ENCODE measurements at regions not wholly inside any gene's neighbourhood (a gene's known extent, or its start where the extent isn't known, plus 50 kb on each side); places are given as distances from the start of the nearest gene placed in this dataset.

DNA sequence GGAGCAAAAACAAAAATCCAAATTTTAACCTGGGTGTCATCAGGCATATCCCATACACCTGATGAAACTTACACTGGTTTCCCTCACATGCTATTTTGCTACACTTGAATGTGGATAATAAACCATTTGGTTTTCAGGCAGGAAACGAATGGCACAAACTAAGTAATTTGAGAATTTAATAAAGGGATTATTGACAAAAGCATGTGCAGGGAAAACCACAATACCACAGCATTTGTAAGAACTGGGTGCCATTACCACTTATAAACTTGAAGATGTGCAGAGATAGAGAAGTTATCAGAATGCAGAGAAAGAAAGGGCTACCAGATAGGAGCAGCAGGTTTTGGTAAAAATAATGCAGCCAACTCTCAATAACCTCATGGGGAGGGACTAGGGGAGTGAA is 151.2 kb downstream of the RFX6 start:
- TF ChIP-seq, protein P1, sequence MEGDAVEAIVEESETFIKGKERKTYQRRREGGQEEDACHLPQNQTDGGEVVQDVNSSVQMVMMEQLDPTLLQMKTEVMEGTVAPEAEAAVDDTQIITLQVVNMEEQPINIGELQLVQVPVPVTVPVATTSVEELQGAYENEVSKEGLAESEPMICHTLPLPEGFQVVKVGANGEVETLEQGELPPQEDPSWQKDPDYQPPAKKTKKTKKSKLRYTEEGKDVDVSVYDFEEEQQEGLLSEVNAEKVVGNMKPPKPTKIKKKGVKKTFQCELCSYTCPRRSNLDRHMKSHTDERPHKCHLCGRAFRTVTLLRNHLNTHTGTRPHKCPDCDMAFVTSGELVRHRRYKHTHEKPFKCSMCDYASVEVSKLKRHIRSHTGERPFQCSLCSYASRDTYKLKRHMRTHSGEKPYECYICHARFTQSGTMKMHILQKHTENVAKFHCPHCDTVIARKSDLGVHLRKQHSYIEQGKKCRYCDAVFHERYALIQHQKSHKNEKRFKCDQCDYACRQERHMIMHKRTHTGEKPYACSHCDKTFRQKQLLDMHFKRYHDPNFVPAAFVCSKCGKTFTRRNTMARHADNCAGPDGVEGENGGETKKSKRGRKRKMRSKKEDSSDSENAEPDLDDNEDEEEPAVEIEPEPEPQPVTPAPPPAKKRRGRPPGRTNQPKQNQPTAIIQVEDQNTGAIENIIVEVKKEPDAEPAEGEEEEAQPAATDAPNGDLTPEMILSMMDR (IDR thresholded peaks at IDR 0.05 in 4 of 5, conservative IDR thresholded peaks at IDR 0.05 in 1 of 5): no peak
- TF ChIP-seq POLR2A (IDR thresholded peaks at IDR 0.05): no peak

Data from gastrocnemius medialis (tissue), 4 donors.